ENCODE measurements at regions not wholly inside any gene's neighbourhood (a gene's known extent, or its start where the extent isn't known, plus 50 kb on each side); places are given as distances from the start of the nearest gene placed in this dataset.

DNA sequence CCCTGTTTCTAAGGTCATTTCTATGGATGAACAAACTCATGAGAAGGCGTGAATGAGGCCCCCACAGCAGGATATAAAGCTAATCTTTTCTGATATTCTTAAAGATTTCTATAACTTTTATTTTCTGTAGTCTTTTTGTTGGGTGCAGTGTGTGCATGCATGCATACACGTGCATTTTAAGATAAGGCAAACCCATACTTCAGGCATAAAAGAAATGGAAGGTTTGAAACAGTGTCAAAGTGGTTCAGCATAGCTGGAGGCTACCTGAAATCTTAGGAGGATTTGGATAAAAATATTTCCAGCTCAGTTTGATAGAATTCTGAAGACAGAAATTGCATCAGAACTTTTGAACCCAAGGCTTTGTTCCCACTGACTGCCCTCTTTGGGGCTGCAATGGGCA is 119.7 kb downstream of the PDHA2 start:
- no peak for DNase-seq (ENCODE audit: low read depth)
- no peak overlapping the region for H3K4me3 ChIP-seq (ENCODE audit: low read depth, low read length)
- TF ChIP-seq, protein P1, sequence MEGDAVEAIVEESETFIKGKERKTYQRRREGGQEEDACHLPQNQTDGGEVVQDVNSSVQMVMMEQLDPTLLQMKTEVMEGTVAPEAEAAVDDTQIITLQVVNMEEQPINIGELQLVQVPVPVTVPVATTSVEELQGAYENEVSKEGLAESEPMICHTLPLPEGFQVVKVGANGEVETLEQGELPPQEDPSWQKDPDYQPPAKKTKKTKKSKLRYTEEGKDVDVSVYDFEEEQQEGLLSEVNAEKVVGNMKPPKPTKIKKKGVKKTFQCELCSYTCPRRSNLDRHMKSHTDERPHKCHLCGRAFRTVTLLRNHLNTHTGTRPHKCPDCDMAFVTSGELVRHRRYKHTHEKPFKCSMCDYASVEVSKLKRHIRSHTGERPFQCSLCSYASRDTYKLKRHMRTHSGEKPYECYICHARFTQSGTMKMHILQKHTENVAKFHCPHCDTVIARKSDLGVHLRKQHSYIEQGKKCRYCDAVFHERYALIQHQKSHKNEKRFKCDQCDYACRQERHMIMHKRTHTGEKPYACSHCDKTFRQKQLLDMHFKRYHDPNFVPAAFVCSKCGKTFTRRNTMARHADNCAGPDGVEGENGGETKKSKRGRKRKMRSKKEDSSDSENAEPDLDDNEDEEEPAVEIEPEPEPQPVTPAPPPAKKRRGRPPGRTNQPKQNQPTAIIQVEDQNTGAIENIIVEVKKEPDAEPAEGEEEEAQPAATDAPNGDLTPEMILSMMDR (IDR thresholded peaks at IDR 0.05; ENCODE audit: insufficient read depth, low read length), result no peak

DNA sequence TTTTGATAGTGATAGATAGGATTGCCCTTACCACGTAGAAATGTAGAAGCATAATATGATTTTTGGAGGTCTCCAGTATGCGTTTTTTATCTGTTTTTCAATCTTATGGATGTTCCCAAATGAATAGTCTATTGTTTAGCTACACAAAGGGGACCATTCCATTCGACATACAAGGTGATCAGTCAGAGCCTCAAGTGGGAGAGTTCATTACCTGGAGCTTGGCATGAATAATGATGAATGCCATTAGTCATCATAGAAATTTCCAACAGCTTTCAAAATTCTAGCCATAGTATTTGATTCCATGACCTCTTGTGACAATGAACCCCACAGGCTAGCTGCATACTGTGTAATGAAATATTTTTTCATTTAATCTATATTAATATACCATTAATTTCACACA is 123.6 kb downstream of the PDHA2 start:
- TF ChIP-seq, protein P1 (IDR thresholded peaks at IDR 0.05; ENCODE audit: insufficient read depth, low read length), result no peak
- DNase-seq (ENCODE audit: low read depth), result no peak

DNA sequence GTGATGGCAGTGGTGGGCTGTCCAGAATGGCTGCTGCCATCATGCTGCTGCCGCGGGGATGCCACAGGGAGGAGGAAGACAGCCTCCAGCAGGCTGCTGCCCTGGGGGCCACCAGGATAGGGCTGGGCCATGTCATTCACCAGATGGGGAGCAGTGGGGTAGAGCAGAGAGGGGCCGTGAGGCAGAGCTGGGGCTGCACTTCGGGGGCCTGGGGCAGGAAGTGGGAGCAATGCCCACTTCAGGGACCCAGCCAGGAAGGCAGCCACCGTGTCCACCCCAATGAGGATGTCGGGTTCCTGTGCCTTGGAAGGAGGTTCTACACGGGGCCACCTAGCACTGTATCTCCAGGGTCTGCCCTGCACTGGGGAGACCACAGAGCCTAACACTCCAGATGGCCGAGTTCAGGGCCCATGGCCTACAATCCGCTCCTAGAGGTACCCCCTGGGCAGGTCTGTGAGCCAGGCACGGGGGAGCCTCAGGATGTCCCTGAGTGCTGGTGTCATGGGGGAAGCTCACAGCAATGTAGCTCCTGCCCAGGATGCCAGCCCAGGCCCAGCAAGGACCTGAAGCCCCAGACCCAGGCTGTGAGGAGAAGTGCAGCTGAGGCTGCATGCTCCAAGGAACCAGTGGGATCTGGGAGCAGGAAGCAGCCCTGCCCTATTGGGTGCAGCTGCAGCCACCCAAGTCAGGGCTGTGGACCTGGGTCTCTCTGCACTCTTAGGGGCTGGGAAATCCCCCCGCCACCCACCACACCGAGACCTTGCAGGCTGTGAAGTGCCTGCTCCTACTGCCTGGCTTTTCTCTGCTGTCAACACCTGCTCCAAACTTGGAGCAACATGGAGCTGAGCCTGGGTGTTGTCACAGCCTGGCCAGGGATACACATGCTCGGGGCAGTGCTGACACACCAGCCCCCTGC is 140.3 kb downstream of the PDHA2 start:
- TF ChIP-seq, protein P1 (IDR thresholded peaks at IDR 0.05; ENCODE audit: insufficient read depth, low read length), result no peak
- H3K4me3 ChIP-seq (ENCODE audit: low read depth, low read length), result no peak overlapping the region
- no peak for DNase-seq (ENCODE audit: low read depth)

More for the DNA sequence above, 123.6 kb downstream of the PDHA2 start:
- H3K4me3 ChIP-seq (ENCODE audit: low read depth, low read length), result no peak overlapping the region

DNA sequence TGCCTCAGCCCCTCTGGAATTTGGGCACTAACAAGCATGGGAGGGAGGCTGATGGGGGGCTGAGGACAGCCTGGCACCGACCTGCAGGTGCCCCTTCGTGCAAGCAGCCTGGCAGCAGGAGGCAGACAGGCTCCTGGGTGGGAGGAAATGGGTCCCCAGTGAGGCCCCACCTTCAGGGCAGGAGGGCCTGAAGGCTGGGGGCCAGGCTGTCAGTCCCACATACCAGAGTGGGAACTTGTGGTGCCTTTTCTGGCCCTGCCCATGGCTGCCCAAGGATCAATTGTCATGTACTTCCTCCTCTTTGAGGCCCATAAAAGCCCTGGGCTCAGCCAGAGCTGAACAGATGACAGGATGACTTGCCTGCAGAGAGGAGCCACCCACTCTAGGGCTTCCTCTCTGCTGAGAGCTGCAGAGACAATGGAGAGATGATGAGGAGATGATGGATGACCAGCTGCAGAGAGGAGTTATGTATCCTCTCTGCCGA is 141.0 kb downstream of the PDHA2 start:
- TF ChIP-seq, protein P1 (IDR thresholded peaks at IDR 0.05; ENCODE audit: insufficient read depth, low read length), result no peak
- no peak for DNase-seq (ENCODE audit: low read depth)
- H3K4me3 ChIP-seq (ENCODE audit: low read depth, low read length), result no peak overlapping the region

DNA sequence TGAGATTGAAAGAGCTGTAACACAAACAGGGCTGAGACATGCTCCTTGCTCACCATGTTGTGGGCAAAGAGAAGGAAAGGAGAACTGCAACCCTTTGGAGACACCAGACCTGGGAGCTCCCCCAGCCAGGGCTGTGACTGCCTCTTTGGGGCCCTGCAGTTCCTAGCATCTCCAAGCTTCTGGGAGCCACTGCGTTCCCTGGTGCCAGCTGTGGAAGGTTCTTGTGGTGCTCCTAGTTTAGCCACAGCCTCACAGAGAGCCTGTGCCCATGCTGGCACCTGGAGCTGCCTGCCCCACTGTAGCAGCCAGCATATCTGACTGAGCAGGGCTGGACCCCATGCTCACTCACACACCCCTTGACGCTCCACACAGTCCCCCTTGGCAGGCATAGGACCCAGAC is 141.7 kb downstream of the PDHA2 start:
- no peak for DNase-seq (ENCODE audit: low read depth)
- H3K4me3 ChIP-seq (ENCODE audit: low read depth, low read length), result no peak overlapping the region
- TF ChIP-seq, protein P1 (IDR thresholded peaks at IDR 0.05; ENCODE audit: insufficient read depth, low read length), result no peak

DNA sequence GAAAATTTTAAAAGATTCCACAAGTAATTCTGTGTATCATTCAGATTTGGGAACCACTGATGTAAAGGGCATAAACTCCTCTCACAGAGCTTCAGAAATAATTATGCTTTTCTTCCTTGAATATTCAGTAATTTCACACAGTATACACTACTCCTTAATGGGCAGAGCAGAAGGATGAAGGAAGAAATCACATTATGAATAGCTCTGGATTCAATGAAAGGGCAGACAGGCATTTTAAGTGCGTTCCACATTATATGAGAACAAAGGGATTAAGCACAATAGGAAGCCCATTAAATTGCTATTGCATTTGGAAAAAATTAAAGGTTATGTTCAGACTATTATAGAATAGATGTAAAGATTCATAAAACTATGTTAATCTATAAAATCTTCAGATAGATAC is 142.6 kb downstream of the PDHA2 start:
- TF ChIP-seq, protein P1 (IDR thresholded peaks at IDR 0.05; ENCODE audit: insufficient read depth, low read length), result no peak
- no peak for DNase-seq (ENCODE audit: low read depth)
- H3K4me3 ChIP-seq (ENCODE audit: low read depth, low read length), result no peak overlapping the region

Measured in fibroblast of the aortic adventitia (primary cell).